Esophagus squamous epithelium (tissue), 4 donors: ENCODE measurements at regions not wholly inside any gene's neighbourhood (a gene's known extent, or its start where the extent isn't known, plus 50 kb on each side); places are given as distances from the start of the nearest gene placed in this dataset.

Experiments
- CTCF ChIP-seq, 6 experiments: fragments of 450-650 bp in 4 of 6; fragments of 200-600 bp in 2 of 6; sonication (generic) in 2 of 6; IDR thresholded peaks; one replicate each; pipeline ENCODE4 v1.5.1; 2016 to 2019; ENCODE audit warnings: antibody characterized with exemption in 6 of 6, mild to moderate bottlenecking in 4 of 6, moderate library complexity in 4 of 6
- POLR2A ChIP-seq, 4 donors: fragments of 450-650 bp; IDR thresholded peaks; one replicate each; pipeline ENCODE4 v1.6.1; 2017; ENCODE audit warnings: antibody characterized with exemption in 4 of 4, mild to moderate bottlenecking in 4 of 4, moderate library complexity in 3 of 4

DNA sequence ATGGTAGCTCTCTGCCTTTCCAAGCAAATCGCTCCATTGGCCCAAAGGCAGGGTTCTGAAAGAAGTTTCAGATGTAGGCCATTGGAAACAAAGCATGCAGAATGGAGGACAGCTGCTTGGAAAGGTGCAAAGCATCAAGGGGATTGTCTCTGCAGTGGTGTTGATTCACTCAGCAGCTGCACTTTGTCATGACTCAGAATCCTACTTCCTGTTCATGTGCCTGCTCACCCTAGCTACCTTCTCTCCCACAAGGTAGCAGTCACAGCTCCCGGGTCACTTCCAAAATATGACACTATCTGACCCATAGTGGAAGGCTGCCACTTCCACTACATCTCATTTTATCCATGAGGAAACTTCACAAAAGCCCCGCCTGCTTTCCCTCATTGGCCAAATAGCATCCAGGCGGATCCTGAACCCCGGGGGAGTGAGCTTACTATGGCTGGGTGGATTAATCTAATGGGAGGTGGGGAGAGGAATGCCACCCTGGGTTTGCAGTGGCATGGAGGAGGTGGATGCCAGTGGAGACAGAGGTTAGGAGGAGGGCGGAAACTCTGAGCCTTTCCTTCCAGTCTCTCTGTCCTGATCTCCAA lies 74.7 kb upstream of the NKD1 start:
- TF ChIP-seq CTCF (IDR thresholded peaks at IDR 0.05), result no peak
- TF ChIP-seq POLR2A (IDR thresholded peaks at IDR 0.05), result no peak
